Umbilical cord (tissue), 1 donor: ENCODE measurements at regions not wholly inside any gene's neighbourhood (a gene's known extent, or its start where the extent isn't known, plus 50 kb on each side); places are given as distances from the start of the nearest gene placed in this dataset.

Source experiments
- DNase-seq: peaks from one replicate; pipeline ENCODE4 v3.0.0-alpha.2; 2015; ENCODE audit warnings: low spot score

GRCh38 chr9:23933348-23933747 is 107.3 kb upstream of the ELAVL2 start:
- no peak for DNase-seq

GRCh38 chr9:23926368-23926767 is 100.3 kb upstream of the ELAVL2 start:
- DNase-seq, result no peak

- DNase-seq, result no peak
Observed at GRCh38 chr9:23914431-23915003, 88.5 kb upstream of the ELAVL2 start.

- DNase-seq, result no peak
Observed at GRCh38 chr9:23907343-23907742, 81.3 kb upstream of the ELAVL2 start.

GRCh38 chr9:23887781-23888180 is 61.7 kb upstream of the ELAVL2 start:
- no peak for DNase-seq
